Astrocyte of the spinal cord (primary cell): ENCODE measurements at regions not wholly inside any gene's neighbourhood (a gene's known extent, or its start where the extent isn't known, plus 50 kb on each side); places are given as distances from the start of the nearest gene placed in this dataset.

ENCODE experiments used
- DNase-seq: peaks from one replicate; pipeline ENCODE4 v3.0.0; 2011; ENCODE audit warnings: low read depth, low spot score
- H3K4me3 ChIP-seq: 2 replicates; pipeline ENCODE4 v1.5.1; 2011; ENCODE audit warnings: low read depth, mild to moderate bottlenecking, low read length, moderate library complexity
- in situ Hi-C: cut with HindIII; loops from 2 replicates; pipeline ENCODE4 v1.10.0; 2017; ENCODE audit warnings: low sequenced_read_pairs
- TF ChIP-seq, protein P1 (sequence below): IDR thresholded peaks from 2 replicates; pipeline ENCODE4 v1.5.1; 2012; ENCODE audit warnings: low read depth, mild to moderate bottlenecking, low read length, inconsistent platforms

DNA sequence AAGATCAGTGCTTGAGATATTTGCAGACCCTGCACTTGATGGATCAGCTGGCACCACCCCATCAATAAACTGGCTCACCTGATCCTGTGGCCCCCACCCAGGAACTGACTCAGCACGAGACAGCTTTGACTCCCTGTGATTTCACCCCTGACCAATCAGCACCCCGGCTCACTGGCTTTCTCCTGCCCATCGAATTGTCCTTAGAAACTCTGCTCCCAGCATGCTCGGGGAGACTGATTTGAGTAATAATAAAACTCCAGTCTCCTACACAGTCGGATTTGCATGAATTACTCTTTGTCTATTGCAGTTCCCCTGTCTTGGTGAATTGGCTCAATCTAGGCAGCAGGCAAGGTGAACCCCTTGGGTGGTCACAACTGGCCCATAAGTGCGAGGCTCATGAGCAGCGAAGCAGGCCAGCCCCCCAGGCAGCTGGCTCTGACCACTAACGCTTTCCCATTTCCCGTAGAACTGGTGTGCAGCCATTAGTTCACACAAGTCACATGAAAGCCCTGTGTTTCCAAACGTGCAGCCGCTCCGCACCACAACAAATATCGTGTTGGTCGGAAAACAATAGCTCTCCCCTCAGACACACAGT lies 79.6 kb downstream of the RSPH3 start:
- in situ Hi-C loops: no loop called here
- no peak for DNase-seq
- TF ChIP-seq, protein P1, sequence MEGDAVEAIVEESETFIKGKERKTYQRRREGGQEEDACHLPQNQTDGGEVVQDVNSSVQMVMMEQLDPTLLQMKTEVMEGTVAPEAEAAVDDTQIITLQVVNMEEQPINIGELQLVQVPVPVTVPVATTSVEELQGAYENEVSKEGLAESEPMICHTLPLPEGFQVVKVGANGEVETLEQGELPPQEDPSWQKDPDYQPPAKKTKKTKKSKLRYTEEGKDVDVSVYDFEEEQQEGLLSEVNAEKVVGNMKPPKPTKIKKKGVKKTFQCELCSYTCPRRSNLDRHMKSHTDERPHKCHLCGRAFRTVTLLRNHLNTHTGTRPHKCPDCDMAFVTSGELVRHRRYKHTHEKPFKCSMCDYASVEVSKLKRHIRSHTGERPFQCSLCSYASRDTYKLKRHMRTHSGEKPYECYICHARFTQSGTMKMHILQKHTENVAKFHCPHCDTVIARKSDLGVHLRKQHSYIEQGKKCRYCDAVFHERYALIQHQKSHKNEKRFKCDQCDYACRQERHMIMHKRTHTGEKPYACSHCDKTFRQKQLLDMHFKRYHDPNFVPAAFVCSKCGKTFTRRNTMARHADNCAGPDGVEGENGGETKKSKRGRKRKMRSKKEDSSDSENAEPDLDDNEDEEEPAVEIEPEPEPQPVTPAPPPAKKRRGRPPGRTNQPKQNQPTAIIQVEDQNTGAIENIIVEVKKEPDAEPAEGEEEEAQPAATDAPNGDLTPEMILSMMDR: no peak
- no peak overlapping the region for H3K4me3 ChIP-seq

DNA sequence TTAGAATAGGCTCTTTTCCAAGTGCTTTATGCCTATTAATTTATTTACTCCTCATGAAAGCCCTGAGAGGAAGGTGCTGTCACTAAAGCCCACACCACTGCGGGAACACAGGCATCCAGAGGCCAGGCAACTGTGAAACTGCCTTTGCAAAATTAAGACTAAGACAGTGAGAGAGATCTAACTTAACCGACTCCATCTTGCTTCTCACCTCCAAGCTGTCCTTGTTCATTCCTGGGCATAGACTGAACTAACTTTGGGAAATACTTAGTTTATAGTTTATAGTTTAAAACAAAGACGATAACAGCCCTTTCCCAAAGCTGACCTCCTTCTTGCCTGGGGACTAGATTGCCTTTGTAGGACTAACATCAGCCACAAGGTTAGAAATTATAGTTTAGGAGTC lies 80.1 kb downstream of the RSPH3 start:
- in situ Hi-C loops: no loop called here
- no peak overlapping the region for H3K4me3 ChIP-seq
- TF ChIP-seq, protein P1: no peak
- DNase-seq: no peak

DNA sequence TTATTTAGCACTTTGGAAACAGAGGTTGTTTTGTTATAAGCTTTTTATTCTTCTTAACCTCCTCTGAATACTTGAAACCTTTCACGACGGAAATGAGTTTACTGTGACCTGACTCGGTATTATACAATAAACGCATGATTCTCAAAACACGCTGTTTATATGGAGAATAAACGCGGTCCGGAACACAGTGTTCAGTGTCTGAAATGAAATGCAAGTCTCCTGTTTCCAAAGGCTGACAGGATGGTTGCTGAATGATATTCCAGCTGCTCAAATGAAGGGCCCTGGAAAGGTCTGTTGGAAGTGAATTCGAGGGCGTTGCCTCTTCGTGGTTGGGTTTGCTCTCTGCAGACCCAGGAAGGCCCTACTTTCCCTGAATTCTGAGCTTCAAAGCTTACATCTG lies 83.4 kb downstream of the RSPH3 start:
- no peak for DNase-seq
- no peak overlapping the region for H3K4me3 ChIP-seq
- in situ Hi-C loops: no loop called here
- TF ChIP-seq, protein P1: no peak

DNA sequence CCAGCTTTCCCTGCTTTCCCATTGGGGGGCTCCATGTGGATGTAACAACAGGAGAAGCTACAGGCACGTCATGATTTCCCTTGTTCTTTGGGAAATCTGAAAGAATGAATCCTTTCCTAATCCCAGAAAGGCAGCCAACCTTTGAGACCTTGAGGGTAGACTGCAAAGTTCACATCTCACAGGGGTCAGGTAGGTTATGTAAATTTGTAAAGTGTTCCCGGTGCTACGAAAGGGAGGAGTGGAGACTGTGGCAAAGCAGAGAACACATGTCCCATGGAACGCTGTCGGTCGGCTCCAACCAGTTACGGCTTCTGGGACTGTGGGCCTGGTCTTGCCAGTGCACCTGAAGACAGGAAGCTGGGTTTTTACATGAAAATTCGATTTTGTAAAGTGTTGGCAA lies 85.1 kb downstream of the RSPH3 start:
- H3K4me3 ChIP-seq: no peak overlapping the region
- DNase-seq: no peak
- in situ Hi-C loops: no loop called here
- TF ChIP-seq, protein P1: no peak

DNA sequence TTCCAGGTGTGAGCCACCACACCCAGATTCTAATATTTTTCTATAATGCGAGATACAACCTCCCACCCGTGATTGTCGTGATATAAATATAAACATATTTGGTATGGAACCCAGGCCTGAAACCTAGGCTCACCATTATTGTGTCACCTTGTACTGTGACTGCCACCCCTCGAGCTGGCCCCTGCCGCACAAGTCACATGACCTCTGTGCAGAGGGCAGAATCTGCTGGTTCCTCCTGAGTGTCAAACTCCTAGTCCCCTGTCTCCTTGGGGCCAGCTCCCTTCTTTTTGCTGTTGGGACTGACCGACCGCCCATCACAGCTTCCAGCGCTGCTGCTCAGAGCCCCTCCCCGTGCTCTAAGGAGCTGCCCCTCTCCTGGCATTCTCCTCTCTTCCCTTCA lies 86.4 kb downstream of the RSPH3 start:
- in situ Hi-C loops: no loop called here
- no peak for DNase-seq
- no peak overlapping the region for H3K4me3 ChIP-seq
- TF ChIP-seq, protein P1: no peak

GRCh38 chr6:158912655-158913054 lies 87.3 kb downstream of the RSPH3 start:
- in situ Hi-C loops: no loop called here
- no peak overlapping the region for H3K4me3 ChIP-seq
- TF ChIP-seq, protein P1: no peak
- DNase-seq: no peak
